GM12878 (cell line): ENCODE measurements at regions not wholly inside any gene's neighbourhood (a gene's known extent, or its start where the extent isn't known, plus 50 kb on each side); places are given as distances from the start of the nearest gene placed in this dataset.
A peak's percentile ranks its signal among the peaks of the same experiment; 100 is the strongest.

ENCODE experiments used
- ATAC-seq: fragments of 200-7000 bp; cut with Tn5 transposase; 3 replicates; pipeline ENCODE4 v1.9.1; 2020; ENCODE audit warnings: mild to moderate bottlenecking, moderate library complexity
- BruUV-seq: library from RNA; stranded (reverse); fragments of 400-500 nt; replicated peaks from 2 replicates; lab custom pipeline; 2021; lab: Mats Ljungman, UMichigan
- CTCF ChIA-PET: fragments of 300-600 bp; sonication (Branson Sonifier 250); formaldehyde crosslinking; extraction: SDS; loops from one replicate; lab custom pipeline; 2021; ENCODE audit warnings: inconsistent platforms; lab: Yijun Ruan, JAX
- POLR2A ChIA-PET: fragments of 350-600 bp; formaldehyde crosslinking; extraction: SDS; loops from one replicate; lab custom pipeline; 2021; ENCODE audit warnings: inconsistent platforms; lab: Charles Lee
- RAD21 ChIA-PET: fragments of 300-600 bp; sonication (Branson Sonifier 250); formaldehyde crosslinking; loops from one replicate; lab custom pipeline; 2023; ENCODE audit warnings: antibody characterized with exemption; ENCODE audit not compliant: unreplicated experiment; lab: Charles Lee
- SMC1A ChIA-PET: fragments of 300-600 bp; sonication (Branson Sonifier 250); formaldehyde crosslinking; loops from one replicate; lab custom pipeline; 2023; ENCODE audit not compliant: unreplicated experiment, uncharacterized antibody; lab: Charles Lee
- DNase-seq: peaks from one replicate; pipeline ENCODE4 v3.0.0-alpha.2; 2011; ENCODE audit warnings: low read depth, low spot score
- FAIRE-seq: peaks from 3 replicates; lab custom pipeline; 2011; peaks lifted over from hg19 to GRCh38; lab: Jason Lieb, UNC
- H2AFZ ChIP-seq: 2 replicates; pipeline ENCODE4 v1.6.0; 2011; ENCODE audit warnings: low read depth, low read length, control low read depth; ENCODE audit not compliant: control insufficient read depth
- H3K27ac ChIP-seq: 2 replicates; pipeline ENCODE4 v1.5.1; 2011; ENCODE audit warnings: control low read depth; ENCODE audit not compliant: control insufficient read depth, insufficient read depth
- H3K27me3 ChIP-seq, 2 experiments: replicated peaks in 1 of 2; 2 replicates each; pipeline versions ENCODE4 v1.6.0 to v1.6.1; 2011; ENCODE audit warnings: low read length in 1 of 2; ENCODE audit not compliant: control insufficient read depth in 2 of 2, insufficient read depth in 2 of 2
- H3K36me3 ChIP-seq, 2 experiments: 2 replicates each; pipeline ENCODE4 v1.5.1; 2011; ENCODE audit warnings: low read length in 1 of 2; ENCODE audit not compliant: control insufficient read depth in 2 of 2, insufficient read depth in 2 of 2
- H3K4me1 ChIP-seq: 2 replicates; pipeline ENCODE4 v1.6.1; 2011; ENCODE audit warnings: mild to moderate bottlenecking, low read length, moderate library complexity, mixed read lengths; ENCODE audit not compliant: control insufficient read depth, insufficient read depth
- H3K4me2 ChIP-seq: 2 replicates; pipeline ENCODE4 v1.6.0; 2011; ENCODE audit warnings: control low read depth; ENCODE audit not compliant: control insufficient read depth, insufficient read depth
- H3K4me3 ChIP-seq: fragments of 200-600 bp; sonication (generic); 2 replicates; pipeline ENCODE4 v1.5.1; 2016
- H3K79me2 ChIP-seq: 2 replicates; pipeline ENCODE4 v1.6.0; 2011; ENCODE audit warnings: low read length; ENCODE audit not compliant: control insufficient read depth, insufficient read depth
- H3K9ac ChIP-seq: 2 replicates; pipeline ENCODE4 v1.8.0; 2011; ENCODE audit warnings: low read length, control low read depth, mixed read lengths; ENCODE audit not compliant: control insufficient read depth, insufficient read depth
- H3K9me3 ChIP-seq: replicated peaks from 3 replicates; pipeline ENCODE4 v1.5.1; 2011; ENCODE audit warnings: mild to moderate bottlenecking, low read length; ENCODE audit not compliant: control insufficient read depth, insufficient read depth
- H4K20me1 ChIP-seq: 2 replicates; pipeline ENCODE4 v1.6.0; 2011; ENCODE audit not compliant: control insufficient read depth, insufficient read depth
- ATF7 ChIP-seq: fragments of 450-650 bp; IDR thresholded peaks from 2 replicates; pipeline ENCODE4 v1.6.1; 2016; ENCODE audit warnings: low read depth, mild to moderate bottlenecking
- FOXM1 ChIP-seq: IDR thresholded peaks from 2 replicates; pipeline ENCODE4 v1.6.1; 2012; ENCODE audit warnings: low read depth, mild to moderate bottlenecking, inconsistent platforms, low read length, moderate library complexity
- HDAC2 ChIP-seq: fragments of 200-600 bp; sonication (generic); IDR thresholded peaks from 2 replicates; pipeline ENCODE4 v1.6.1; 2017
- IKZF2 ChIP-seq, 2 experiments: fragments of 450-650 bp; IDR thresholded peaks; 2 replicates each; pipeline ENCODE4 v1.6.1; 2017; ENCODE audit warnings: mild to moderate bottlenecking in 2 of 2, moderate library complexity in 2 of 2
- IRF4 ChIP-seq: IDR thresholded peaks from 2 replicates; pipeline ENCODE4 v1.6.1; 2011; ENCODE audit warnings: low read depth, low read length
- KDM1A ChIP-seq: fragments of 200-600 bp; sonication (generic); IDR thresholded peaks from 2 replicates; pipeline ENCODE4 v1.6.1; 2016; ENCODE audit warnings: borderline replicate concordance
- KLF5 ChIP-seq: fragments of 450-650 bp; IDR thresholded peaks from 2 replicates; pipeline ENCODE4 v1.6.1; 2014; ENCODE audit warnings: mild to moderate bottlenecking; ENCODE audit not compliant: partially characterized antibody
- MXI1 ChIP-seq: fragments of 150-350 bp; IDR thresholded peaks from 2 replicates; pipeline ENCODE4 v1.6.1; 2011; ENCODE audit warnings: low read depth, mild to moderate bottlenecking, inconsistent platforms, low read length, improper control_type of control experiment
- NBN ChIP-seq: fragments of 450-650 bp; IDR thresholded peaks from 2 replicates; pipeline ENCODE4 v1.6.1; 2016
- NFIC ChIP-seq: IDR thresholded peaks from 2 replicates; pipeline ENCODE4 v1.6.1; 2012; ENCODE audit warnings: low read depth, mild to moderate bottlenecking, inconsistent platforms, low read length, moderate library complexity
- NFXL1 ChIP-seq: fragments of 450-650 bp; IDR thresholded peaks from 2 replicates; pipeline ENCODE4 v1.6.1; 2017; ENCODE audit warnings: antibody characterized with exemption, mild to moderate bottlenecking, borderline replicate concordance
- NR2C1 ChIP-seq: fragments of 450-650 bp; IDR thresholded peaks from 2 replicates; pipeline ENCODE4 v1.6.1; 2017; ENCODE audit warnings: antibody characterized with exemption, mild to moderate bottlenecking, moderate library complexity
- SMAD5 ChIP-seq: IDR thresholded peaks from 2 replicates; pipeline ENCODE4 v1.6.1; 2016; ENCODE audit warnings: antibody characterized with exemption, low read depth
- SREBF1 ChIP-seq: IDR thresholded peaks from 2 replicates; pipeline ENCODE4 v1.6.1; 2012; ENCODE audit warnings: mild to moderate bottlenecking, low read length
- SUPT20H ChIP-seq: IDR thresholded peaks from 2 replicates; pipeline ENCODE4 v1.6.1; 2011; ENCODE audit warnings: low read depth, mild to moderate bottlenecking, low read length, moderate library complexity, borderline replicate concordance; ENCODE audit not compliant: control insufficient read depth
- ZZZ3 ChIP-seq: IDR thresholded peaks from 2 replicates; pipeline ENCODE4 v1.6.1; 2011; ENCODE audit warnings: low read depth; ENCODE audit not compliant: control insufficient read depth, insufficient read length
- WGBS: methylation state at CpG from one replicate; pipeline ENCODE4 v1.1.6; 2016; ENCODE audit warnings: low lambda C conversion rate; ENCODE audit not compliant: insufficient replicate concordance, insufficient coverage; ENCODE audit errors: missing lambda C conversion rate; 5-methylcytosine and 5-hydroxymethylcytosine counted together
- in situ Hi-C: fragments of 300-500 bp; cut with MboI; formaldehyde crosslinking; loops from 9 replicates; pipeline ENCODE4 v1.14.3; 2018; ENCODE audit warnings: mixed read lengths
- intact Hi-C: fragments of 100-400 bp; cut with micrococcal nuclease; formaldehyde crosslinking; loops from one replicate; pipeline ENCODE4 v1.14.2; 2022; ENCODE audit not compliant: unreplicated experiment
- TF ChIP-seq, protein P1 (sequence below), 3 experiments: IDR thresholded peaks in 2 of 3; conservative IDR thresholded peaks in 1 of 3; 2 replicates each; pipeline ENCODE4 v1.5.1; 2011; ENCODE audit warnings: low read depth in 3 of 3, low read length in 3 of 3, mild to moderate bottlenecking in 3 of 3, control low read depth in 2 of 3, moderate library complexity in 2 of 3, inconsistent platforms in 1 of 3, mixed read lengths in 1 of 3; ENCODE audit not compliant: control insufficient read depth in 2 of 3, insufficient read depth in 1 of 3; ENCODE audit errors: extremely low read depth in 1 of 3
- TF ChIP-seq, protein P2 (sequence below): fragments of 450-650 bp; IDR thresholded peaks from 2 replicates; pipeline ENCODE4 v1.6.1; 2017; ENCODE audit warnings: mild to moderate bottlenecking, moderate library complexity

DNA sequence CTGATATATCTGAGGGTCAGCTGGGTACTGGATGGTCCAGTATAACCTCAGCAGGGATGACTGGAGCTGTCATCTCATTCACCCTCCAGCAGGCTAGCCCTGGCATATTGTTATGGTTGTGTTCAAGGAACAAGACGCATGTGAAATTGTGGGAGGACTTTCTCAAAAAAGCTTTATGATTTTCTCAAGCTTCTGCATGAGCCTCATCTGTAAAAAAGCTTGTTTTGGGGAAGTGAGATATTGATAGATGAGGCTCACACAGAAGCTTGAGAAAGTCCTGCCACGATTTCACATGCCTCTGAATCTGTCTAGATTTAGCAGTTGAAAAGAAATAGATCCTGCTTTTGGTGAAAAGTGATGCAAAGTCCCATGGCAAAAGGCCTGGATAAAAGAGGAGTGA lies 93.4 kb downstream of the SPCS3 start (continued):
- TF ChIP-seq NFIC (0 out of 2 replicates have a peak, but pooled peaks have one; percentile 31), ZZZ3 (no peak), SUPT20H (no peak), NR2C1 (no peak), MXI1 (no peak), IKZF2 (IDR thresholded peaks at IDR 0.05) (0 out of 4 replicates have a peak, but pooled peaks of 1 of the 2 experiments have one; percentile 18), IRF4 (0 out of 2 replicates have a peak, but pooled peaks have one; percentile 18)

DNA sequence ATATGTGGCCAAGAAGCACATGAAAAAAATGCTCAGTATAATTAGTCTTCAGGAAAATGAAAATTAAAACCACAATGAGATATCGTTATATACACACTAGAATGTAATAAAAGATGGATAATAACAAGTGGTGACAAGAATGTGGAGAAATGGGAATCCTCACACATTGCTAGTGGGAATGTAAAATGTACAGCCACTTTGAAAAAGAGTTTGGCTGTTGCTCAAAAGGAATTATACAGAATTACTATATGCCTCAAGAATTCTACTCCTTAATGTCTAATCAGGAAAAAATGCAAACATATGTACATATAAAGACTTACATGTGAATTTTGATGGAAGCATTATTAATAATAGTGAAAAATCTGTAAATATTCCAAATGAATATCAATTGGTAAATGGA lies 102.2 kb downstream of the SPCS3 start:
- no peaks in the 10 kb centered on the region for H3K9me3 ChIP-seq
- no peaks in the 10 kb centered on the region for H4K20me1 ChIP-seq
- POLR2A ChIA-PET = no interaction called here
- no peak for FAIRE-seq
- H3K4me3 ChIP-seq = no peak overlapping the region
- H3K9ac ChIP-seq = no peak overlapping the region
- SMC1A ChIA-PET = interaction anchor here (0.5 kb wide), 1 partner anchor 1317 kb away, joined by 3 read pairs; no protein-coding TSS in a partner anchor
- no peak overlapping the region for H3K4me2 ChIP-seq
- H3K27me3 ChIP-seq = no peaks in the 10 kb centered on the region
- no peaks in the 10 kb centered on the region for H3K36me3 ChIP-seq
- intact Hi-C loops (no loop called here), in situ Hi-C loops (no loop called here)
- no peak for ATAC-seq
- no TSS peak for BruUV-seq
- RAD21 ChIA-PET = no interaction called here
- no peak overlapping the region for H3K27ac ChIP-seq
- CTCF ChIA-PET = no interaction called here
- DNase-seq = no peak
- H2AFZ ChIP-seq = no peak overlapping the region
- no peaks in the 10 kb centered on the region for H3K4me1 ChIP-seq
- no peaks in the 10 kb centered on the region for H3K79me2 ChIP-seq
- WGBS = 0% methylated on average over 1 of the region's 1 CpG
- TF ChIP-seq ATF7 = no peak
- TF ChIP-seq MXI1 = no peak
- TF ChIP-seq FOXM1 = no peak
- TF ChIP-seq, protein P1, sequence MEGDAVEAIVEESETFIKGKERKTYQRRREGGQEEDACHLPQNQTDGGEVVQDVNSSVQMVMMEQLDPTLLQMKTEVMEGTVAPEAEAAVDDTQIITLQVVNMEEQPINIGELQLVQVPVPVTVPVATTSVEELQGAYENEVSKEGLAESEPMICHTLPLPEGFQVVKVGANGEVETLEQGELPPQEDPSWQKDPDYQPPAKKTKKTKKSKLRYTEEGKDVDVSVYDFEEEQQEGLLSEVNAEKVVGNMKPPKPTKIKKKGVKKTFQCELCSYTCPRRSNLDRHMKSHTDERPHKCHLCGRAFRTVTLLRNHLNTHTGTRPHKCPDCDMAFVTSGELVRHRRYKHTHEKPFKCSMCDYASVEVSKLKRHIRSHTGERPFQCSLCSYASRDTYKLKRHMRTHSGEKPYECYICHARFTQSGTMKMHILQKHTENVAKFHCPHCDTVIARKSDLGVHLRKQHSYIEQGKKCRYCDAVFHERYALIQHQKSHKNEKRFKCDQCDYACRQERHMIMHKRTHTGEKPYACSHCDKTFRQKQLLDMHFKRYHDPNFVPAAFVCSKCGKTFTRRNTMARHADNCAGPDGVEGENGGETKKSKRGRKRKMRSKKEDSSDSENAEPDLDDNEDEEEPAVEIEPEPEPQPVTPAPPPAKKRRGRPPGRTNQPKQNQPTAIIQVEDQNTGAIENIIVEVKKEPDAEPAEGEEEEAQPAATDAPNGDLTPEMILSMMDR (IDR thresholded peaks at IDR 0.05 in 2 of 3, conservative IDR thresholded peaks at IDR 0.05 in 1 of 3; ENCODE audit: control insufficient read depth in 2 of 3, extremely low read depth in 1 of 3, insufficient read depth in 1 of 3, low read depth in 3 of 3, low read length in 3 of 3) = no peak
- TF ChIP-seq, protein P2, sequence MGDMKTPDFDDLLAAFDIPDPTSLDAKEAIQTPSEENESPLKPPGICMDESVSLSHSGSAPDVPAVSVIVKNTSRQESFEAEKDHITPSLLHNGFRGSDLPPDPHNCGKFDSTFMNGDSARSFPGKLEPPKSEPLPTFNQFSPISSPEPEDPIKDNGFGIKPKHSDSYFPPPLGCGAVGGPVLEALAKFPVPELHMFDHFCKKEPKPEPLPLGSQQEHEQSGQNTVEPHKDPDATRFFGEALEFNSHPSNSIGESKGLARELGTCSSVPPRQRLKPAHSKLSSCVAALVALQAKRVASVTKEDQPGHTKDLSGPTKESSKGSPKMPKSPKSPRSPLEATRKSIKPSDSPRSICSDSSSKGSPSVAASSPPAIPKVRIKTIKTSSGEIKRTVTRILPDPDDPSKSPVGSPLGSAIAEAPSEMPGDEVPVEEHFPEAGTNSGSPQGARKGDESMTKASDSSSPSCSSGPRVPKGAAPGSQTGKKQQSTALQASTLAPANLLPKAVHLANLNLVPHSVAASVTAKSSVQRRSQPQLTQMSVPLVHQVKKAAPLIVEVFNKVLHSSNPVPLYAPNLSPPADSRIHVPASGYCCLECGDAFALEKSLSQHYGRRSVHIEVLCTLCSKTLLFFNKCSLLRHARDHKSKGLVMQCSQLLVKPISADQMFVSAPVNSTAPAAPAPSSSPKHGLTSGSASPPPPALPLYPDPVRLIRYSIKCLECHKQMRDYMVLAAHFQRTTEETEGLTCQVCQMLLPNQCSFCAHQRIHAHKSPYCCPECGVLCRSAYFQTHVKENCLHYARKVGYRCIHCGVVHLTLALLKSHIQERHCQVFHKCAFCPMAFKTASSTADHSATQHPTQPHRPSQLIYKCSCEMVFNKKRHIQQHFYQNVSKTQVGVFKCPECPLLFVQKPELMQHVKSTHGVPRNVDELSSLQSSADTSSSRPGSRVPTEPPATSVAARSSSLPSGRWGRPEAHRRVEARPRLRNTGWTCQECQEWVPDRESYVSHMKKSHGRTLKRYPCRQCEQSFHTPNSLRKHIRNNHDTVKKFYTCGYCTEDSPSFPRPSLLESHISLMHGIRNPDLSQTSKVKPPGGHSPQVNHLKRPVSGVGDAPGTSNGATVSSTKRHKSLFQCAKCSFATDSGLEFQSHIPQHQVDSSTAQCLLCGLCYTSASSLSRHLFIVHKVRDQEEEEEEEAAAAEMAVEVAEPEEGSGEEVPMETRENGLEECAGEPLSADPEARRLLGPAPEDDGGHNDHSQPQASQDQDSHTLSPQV = no peak
- TF ChIP-seq KLF5 = no peak
- no peak for TF ChIP-seq HDAC2
- TF ChIP-seq KDM1A = no peak
- TF ChIP-seq NFIC = no peak
- TF ChIP-seq NBN = no peak
- TF ChIP-seq SREBF1 = no peak
- no peak for TF ChIP-seq NFXL1
- no peak for TF ChIP-seq SMAD5
